GM12875 (cell line): ENCODE measurements at regions not wholly inside any gene's neighbourhood (a gene's known extent, or its start where the extent isn't known, plus 50 kb on each side); places are given as distances from the start of the nearest gene placed in this dataset.

ENCODE experiments used
- H3K4me3 ChIP-seq: one replicate; pipeline ENCODE4 v1.5.1; 2011; ENCODE audit warnings: low read depth, low read length, control low read depth
- TF ChIP-seq, protein P1 (sequence below): IDR thresholded peaks from 2 replicates; pipeline ENCODE4 v1.5.1; 2011; ENCODE audit warnings: low read depth, mild to moderate bottlenecking, control low read depth, inconsistent platforms, low read length, moderate library complexity, borderline replicate concordance; ENCODE audit not compliant: insufficient read depth

DNA sequence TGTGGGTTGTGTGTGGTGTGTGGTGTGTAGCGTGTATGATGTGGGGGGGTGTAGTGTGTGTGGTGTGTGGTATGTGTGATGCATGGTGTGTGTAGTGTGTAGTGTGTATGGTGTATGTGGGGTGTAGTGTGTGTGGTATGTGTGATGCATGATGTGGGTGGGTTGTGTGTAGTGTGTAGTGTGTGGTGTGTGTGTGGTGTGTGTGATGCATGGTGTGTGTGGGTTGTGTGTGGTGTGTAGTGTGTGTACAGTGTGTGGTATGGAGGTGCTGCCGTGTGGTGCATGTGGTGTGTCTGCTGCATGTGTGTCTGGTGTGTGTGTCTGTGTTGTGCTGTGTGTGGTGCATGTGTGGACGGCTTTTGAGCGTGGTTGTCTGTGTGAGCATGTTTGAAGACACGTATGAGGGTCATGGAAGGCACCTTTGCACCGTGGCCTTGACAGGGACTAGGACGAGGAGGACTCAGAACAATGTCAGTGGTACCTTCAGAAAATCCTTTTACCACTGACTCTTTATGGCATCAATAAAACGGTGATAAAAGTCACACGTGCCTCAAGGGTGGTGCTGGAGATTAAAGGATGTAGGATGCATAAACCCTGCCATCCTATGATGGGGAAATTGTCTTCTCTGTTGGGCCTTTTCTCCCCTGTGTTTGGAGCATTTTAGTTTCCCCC is 328.7 kb upstream of the B3GAT1 start:
- TF ChIP-seq, protein P1, sequence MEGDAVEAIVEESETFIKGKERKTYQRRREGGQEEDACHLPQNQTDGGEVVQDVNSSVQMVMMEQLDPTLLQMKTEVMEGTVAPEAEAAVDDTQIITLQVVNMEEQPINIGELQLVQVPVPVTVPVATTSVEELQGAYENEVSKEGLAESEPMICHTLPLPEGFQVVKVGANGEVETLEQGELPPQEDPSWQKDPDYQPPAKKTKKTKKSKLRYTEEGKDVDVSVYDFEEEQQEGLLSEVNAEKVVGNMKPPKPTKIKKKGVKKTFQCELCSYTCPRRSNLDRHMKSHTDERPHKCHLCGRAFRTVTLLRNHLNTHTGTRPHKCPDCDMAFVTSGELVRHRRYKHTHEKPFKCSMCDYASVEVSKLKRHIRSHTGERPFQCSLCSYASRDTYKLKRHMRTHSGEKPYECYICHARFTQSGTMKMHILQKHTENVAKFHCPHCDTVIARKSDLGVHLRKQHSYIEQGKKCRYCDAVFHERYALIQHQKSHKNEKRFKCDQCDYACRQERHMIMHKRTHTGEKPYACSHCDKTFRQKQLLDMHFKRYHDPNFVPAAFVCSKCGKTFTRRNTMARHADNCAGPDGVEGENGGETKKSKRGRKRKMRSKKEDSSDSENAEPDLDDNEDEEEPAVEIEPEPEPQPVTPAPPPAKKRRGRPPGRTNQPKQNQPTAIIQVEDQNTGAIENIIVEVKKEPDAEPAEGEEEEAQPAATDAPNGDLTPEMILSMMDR = no peak
- no peak overlapping the region for H3K4me3 ChIP-seq

DNA sequence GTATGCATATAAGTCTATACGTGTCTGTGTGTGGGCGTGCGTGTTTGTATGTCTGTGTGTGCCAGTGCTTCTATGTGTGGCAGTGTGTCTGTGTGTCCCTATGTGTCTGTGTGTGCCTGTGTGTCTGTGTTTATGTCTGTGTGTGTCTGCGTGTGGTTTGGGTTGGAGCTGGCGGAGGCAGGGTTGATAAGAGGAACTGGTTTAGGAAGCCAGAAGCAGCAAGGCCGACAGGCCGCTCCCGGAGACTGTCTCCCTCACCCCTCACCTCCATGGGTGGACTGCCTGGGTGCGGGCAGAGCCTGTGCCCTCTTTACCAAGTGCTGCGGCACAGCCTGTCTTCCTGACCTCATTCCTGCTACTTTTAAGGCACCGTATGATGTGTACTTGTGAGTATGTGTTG is 327.1 kb upstream of the B3GAT1 start:
- no peak overlapping the region for H3K4me3 ChIP-seq
- TF ChIP-seq, protein P1 = no peak

DNA sequence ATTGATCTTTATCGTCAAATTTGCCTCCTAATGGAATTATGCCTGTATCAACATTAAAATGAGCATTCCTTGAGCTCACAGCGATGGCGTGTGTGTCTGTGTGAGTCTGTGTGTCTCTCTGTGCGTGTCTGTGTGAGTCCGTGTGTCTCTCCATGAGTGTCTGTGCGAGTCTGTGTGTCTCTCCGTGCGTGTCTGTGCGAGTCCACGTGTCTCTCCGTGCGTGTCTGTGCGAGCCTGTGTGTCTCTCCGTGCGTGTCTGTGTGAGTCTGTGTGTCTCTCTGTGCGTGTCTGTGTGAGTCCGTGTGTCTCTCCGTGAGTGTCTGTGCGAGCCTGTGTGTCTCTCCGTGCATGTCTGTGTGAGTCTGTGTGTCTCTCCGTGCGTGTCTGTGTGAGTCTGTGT is 326.5 kb upstream of the B3GAT1 start:
- TF ChIP-seq, protein P1 = no peak
- H3K4me3 ChIP-seq = no peak overlapping the region

DNA sequence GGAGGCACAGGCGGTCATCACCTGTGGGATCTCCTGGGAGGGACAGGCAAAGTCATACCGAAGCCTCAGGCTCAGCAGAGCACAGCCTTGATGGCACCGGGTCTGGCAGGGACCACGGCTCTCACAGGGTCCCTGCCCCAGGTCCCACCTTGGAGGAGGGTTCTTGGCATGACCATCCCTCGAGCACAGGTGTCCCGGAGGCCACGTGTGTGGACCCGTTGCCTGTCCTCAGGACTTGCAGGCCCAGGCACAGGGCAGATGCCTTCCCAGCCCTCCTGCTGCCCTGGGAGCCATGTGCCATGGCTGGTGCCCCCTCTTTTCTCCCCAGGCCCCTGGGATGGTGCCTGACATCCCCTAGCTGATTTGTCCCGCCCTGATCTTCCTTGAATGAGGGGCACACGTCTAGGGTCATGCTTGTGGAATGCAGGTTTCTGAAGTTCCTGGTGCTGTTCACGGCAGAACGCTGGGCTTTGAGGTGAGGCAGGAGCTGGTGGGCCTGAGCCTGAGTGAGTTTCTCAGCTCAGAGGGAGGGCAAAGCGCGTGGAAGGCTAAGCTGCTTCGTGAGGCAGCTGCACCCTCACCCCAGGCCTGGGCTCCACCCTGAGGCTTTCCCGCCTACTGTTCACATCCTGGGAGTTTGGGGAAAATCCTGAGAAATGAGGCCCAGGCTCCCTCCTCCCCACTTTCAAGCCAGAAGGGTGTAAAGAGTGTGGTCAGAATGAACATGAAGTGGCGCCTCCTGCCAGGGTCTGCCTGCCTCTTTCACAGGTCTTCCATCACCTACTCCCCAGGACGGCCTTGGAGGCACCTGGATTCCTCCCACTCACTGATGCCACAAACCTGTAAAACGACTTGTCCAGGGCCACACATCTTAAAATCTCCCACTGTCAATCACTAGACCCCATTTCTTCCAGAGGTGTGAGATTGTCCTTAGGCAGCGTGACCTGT is 325.8 kb upstream of the B3GAT1 start:
- TF ChIP-seq, protein P1 = no peak
- H3K4me3 ChIP-seq = no peak overlapping the region

DNA sequence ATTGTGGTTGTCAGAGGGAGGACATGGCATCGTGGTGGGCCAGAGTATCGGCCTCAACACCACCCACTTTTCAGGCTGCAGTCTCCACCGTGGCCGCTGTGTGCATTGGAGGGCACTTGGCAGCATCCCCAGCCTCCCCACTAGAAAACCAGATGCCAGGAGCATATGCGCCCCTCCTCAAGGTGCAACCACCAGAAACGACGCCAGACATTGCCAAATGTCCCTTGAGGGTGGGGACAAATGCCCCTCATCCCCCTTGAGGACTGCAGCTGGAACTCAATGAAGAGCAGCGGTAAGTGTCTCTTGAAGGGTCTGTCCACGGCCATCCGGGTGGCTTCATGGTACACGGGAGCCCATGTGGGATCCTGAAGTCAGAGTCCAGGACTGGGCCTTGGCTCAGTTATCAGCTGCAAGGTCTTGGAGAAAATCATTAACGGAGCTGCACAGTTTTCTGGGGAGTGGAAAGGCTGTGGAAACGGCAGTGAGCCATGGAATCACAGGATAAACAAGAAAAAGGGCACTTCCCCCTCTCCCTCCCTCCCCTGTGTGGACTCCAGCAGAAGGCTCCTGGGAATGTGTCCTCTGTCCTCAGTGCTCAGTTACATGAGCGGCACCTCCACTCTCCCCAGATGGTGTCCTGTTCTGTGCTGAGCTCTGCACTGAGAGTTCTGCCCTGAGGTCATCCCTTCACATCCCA is 324.4 kb upstream of the B3GAT1 start:
- no peak overlapping the region for H3K4me3 ChIP-seq
- TF ChIP-seq, protein P1 = no peak

DNA sequence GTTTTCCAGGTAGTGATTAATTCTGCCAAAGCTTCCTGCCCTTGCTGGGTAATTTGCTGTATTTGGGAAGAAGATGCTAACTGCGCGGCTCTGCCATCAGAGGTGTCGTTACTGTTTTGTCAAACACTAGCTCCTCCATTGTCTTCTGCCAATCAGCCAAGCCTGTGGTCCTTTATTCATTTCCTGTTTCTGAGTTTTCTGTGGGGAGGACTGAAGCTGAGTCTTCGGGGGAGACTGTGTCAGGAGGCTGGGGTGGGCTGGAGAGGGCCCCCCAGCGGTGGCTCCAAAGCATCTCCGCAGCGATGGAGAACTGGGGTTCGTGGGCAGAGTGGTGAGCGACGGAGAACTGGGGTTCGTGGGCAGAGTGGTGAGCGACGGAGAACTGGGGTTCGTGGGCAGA is 322.9 kb upstream of the B3GAT1 start:
- no peak overlapping the region for H3K4me3 ChIP-seq
- TF ChIP-seq, protein P1 = no peak
